ENCODE measurements at regions not wholly inside any gene's neighbourhood (a gene's known extent, or its start where the extent isn't known, plus 50 kb on each side); places are given as distances from the start of the nearest gene placed in this dataset.
A peak's percentile ranks its signal among the peaks of the same experiment; 100 is the strongest.

GRCh38 chr13:39253774-39254173 lies 215.5 kb downstream of the NHLRC3 start:
- H3K14ac ChIP-seq (ENCODE audit: low read length in 2 of 2): no peak overlapping the region
- H3K23ac ChIP-seq (ENCODE audit: low read length in 2 of 2): no peak overlapping the region
- no peak overlapping the region for H3K9ac ChIP-seq (ENCODE audit: low read length)
- H3K4me2 ChIP-seq (ENCODE audit: low read length, poor library complexity, severe bottlenecking): no peak overlapping the region
- no peak overlapping the region for H2BK12ac ChIP-seq (ENCODE audit: low read length in 2 of 2)
- H2BK15ac ChIP-seq (ENCODE audit: low read depth, poor library complexity, severe bottlenecking): no peak overlapping the region
- H2BK5ac ChIP-seq (ENCODE audit: low read depth, low read length, poor library complexity, severe bottlenecking): no peak overlapping the region
- no peak overlapping the region for H2AK5ac ChIP-seq (ENCODE audit: low read length, severe bottlenecking)
- H4K8ac ChIP-seq (ENCODE audit: low read length): no peak overlapping the region
- no peak overlapping the region for H3K27ac ChIP-seq (ENCODE audit: low read length, poor library complexity, severe bottlenecking)
- H2AFZ ChIP-seq (ENCODE audit: low read depth, low read length): no peak overlapping the region
- no peaks in the 10 kb centered on the region for H3K4me1 ChIP-seq (ENCODE audit: control insufficient read depth, insufficient read depth, low read depth, low read length)
- no peak overlapping the region for H3K4me3 ChIP-seq (ENCODE audit: insufficient read depth in 1 of 2, low read depth in 1 of 2, low read length in 2 of 2)
- no peak for DNase-seq
- H3K9me3 ChIP-seq (ENCODE audit: control insufficient read depth, low read length): no peaks in the 10 kb centered on the region
- no peaks in the 10 kb centered on the region for H3K27me3 ChIP-seq (ENCODE audit: control insufficient read depth in 1 of 2, insufficient read depth in 1 of 2, low read length in 2 of 2)
- H3K79me1 ChIP-seq (replicated peaks; ENCODE audit: low read length, poor library complexity, severe bottlenecking): no peaks in the 10 kb centered on the region
- no peak overlapping the region for H4K91ac ChIP-seq (ENCODE audit: low read length)
- no peaks in the 10 kb centered on the region for H3K36me3 ChIP-seq (ENCODE audit: control insufficient read depth in 1 of 2, insufficient read depth in 2 of 2, low read depth in 1 of 2, low read length in 2 of 2)
- no peak overlapping the region for H2BK120ac ChIP-seq (ENCODE audit: low read depth, low read length)
- H3K18ac ChIP-seq (ENCODE audit: low read depth in 1 of 2, low read length in 2 of 2): no peak overlapping the region
- WGBS: 57% methylated on average over 2 of the region's 3 CpGs
- H3K4ac ChIP-seq (ENCODE audit: low read depth in 1 of 2, low read length in 2 of 2): no peak overlapping the region

- no peaks in the 10 kb centered on the region for H3K79me1 ChIP-seq (replicated peaks; ENCODE audit: low read length, poor library complexity, severe bottlenecking)
- H3K27ac ChIP-seq (ENCODE audit: low read length, poor library complexity, severe bottlenecking): no peak overlapping the region
- H2BK12ac ChIP-seq (ENCODE audit: low read length in 2 of 2): no peak overlapping the region
- H3K9ac ChIP-seq (ENCODE audit: low read length): no peak overlapping the region
- H3K4me1 ChIP-seq (ENCODE audit: control insufficient read depth, insufficient read depth, low read depth, low read length): no peaks in the 10 kb centered on the region
- no peak overlapping the region for H4K8ac ChIP-seq (ENCODE audit: low read length)
- H3K27me3 ChIP-seq (ENCODE audit: control insufficient read depth in 1 of 2, insufficient read depth in 1 of 2, low read length in 2 of 2): no peaks in the 10 kb centered on the region
- DNase-seq: no peak
- no peak overlapping the region for H2BK15ac ChIP-seq (ENCODE audit: low read depth, poor library complexity, severe bottlenecking)
- H2AK5ac ChIP-seq (ENCODE audit: low read length, severe bottlenecking): no peak overlapping the region
- H3K4me2 ChIP-seq (ENCODE audit: low read length, poor library complexity, severe bottlenecking): no peak overlapping the region
- H2BK5ac ChIP-seq (ENCODE audit: low read depth, low read length, poor library complexity, severe bottlenecking): no peak overlapping the region
- no peak overlapping the region for H3K18ac ChIP-seq (ENCODE audit: low read depth in 1 of 2, low read length in 2 of 2)
- no peak overlapping the region for H4K91ac ChIP-seq (ENCODE audit: low read length)
- H3K9me3 ChIP-seq (ENCODE audit: control insufficient read depth, low read length): no peaks in the 10 kb centered on the region
- H2BK120ac ChIP-seq (ENCODE audit: low read depth, low read length): no peak overlapping the region
- H3K36me3 ChIP-seq (ENCODE audit: control insufficient read depth in 1 of 2, insufficient read depth in 2 of 2, low read depth in 1 of 2, low read length in 2 of 2): no peaks in the 10 kb centered on the region
- H3K4ac ChIP-seq (ENCODE audit: low read depth in 1 of 2, low read length in 2 of 2): no peak overlapping the region
- no peak overlapping the region for H3K23ac ChIP-seq (ENCODE audit: low read length in 2 of 2)
- H3K4me3 ChIP-seq (ENCODE audit: insufficient read depth in 1 of 2, low read depth in 1 of 2, low read length in 2 of 2): no peak overlapping the region
- H3K14ac ChIP-seq (ENCODE audit: low read length in 2 of 2): no peak overlapping the region
- 77% methylated on average over 5 of the region's 5 CpGs for WGBS
- no peak overlapping the region for H2AFZ ChIP-seq (ENCODE audit: low read depth, low read length)
Observed at GRCh38 chr13:39254601-39255000, 216.3 kb downstream of the NHLRC3 start.

DNA sequence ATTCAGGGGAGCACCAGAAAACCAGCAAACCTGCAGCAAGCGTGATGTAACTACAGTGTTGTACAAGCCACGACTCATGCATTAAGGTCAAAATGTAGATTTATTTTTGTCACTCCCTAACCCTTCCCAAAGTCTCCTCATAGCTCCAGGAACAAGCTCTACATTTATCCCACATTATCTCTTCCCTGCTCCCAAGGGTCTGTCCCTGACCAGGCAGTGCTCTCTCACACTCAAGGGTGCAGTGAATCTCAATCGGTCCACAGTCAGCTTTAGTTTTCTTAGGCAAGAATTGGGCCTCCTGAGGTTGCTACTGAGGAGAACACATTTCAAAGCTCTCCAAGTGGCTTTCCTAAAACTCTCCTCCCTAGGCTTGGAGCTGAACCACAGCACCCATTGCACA lies 219.4 kb downstream of the NHLRC3 start:
- Histone ChIP-seq H4K91ac (ENCODE audit: low read length) (no peak overlapping the region), H3K14ac (ENCODE audit: low read length in 2 of 2) (no peak overlapping the region), H2AK5ac (ENCODE audit: low read length, severe bottlenecking) (no peak overlapping the region), H3K4ac (ENCODE audit: low read depth in 1 of 2, low read length in 2 of 2) (no peak overlapping the region), H3K9ac (ENCODE audit: low read length) (no peak overlapping the region), H2BK5ac (ENCODE audit: low read depth, low read length, poor library complexity, severe bottlenecking) (no peak overlapping the region), H3K4me2 (ENCODE audit: low read length, poor library complexity, severe bottlenecking) (no peak overlapping the region), H4K8ac (ENCODE audit: low read length) (no peak overlapping the region), H3K4me1 (ENCODE audit: control insufficient read depth, insufficient read depth, low read depth, low read length) (no peaks in the 10 kb centered on the region), H2BK15ac (ENCODE audit: low read depth, poor library complexity, severe bottlenecking) (no peak overlapping the region), H3K18ac (ENCODE audit: low read depth in 1 of 2, low read length in 2 of 2) (no peak overlapping the region), H3K36me3 (ENCODE audit: control insufficient read depth in 1 of 2, insufficient read depth in 2 of 2, low read depth in 1 of 2, low read length in 2 of 2) (no peaks in the 10 kb centered on the region), H2BK120ac (ENCODE audit: low read depth, low read length) (no peak overlapping the region), H2BK12ac (ENCODE audit: low read length in 2 of 2) (no peak overlapping the region), H2AFZ (ENCODE audit: low read depth, low read length) (no peak overlapping the region), H3K9me3 (ENCODE audit: control insufficient read depth, low read length) (no peaks in the 10 kb centered on the region), H3K23ac (ENCODE audit: low read length in 2 of 2) (no peak overlapping the region), H3K79me1 (replicated peaks; ENCODE audit: low read length, poor library complexity, severe bottlenecking) (no peaks in the 10 kb centered on the region), H3K4me3 (ENCODE audit: insufficient read depth in 1 of 2, low read depth in 1 of 2, low read length in 2 of 2) (no peak overlapping the region), H3K27ac (ENCODE audit: low read length, poor library complexity, severe bottlenecking) (no peak overlapping the region), H3K27me3 (ENCODE audit: control insufficient read depth in 1 of 2, insufficient read depth in 1 of 2, low read length in 2 of 2) (no peaks in the 10 kb centered on the region)
- DNase-seq: no peak
- 90% methylated on average over 3 of the region's 3 CpGs for WGBS

GRCh38 chr13:39259371-39260140 lies 221.3 kb downstream of the NHLRC3 start:
- Histone ChIP-seq H3K23ac (ENCODE audit: low read length in 2 of 2) (no peak overlapping the region), H3K79me1 (replicated peaks; ENCODE audit: low read length, poor library complexity, severe bottlenecking) (no peaks in the 10 kb centered on the region), H3K4me1 (ENCODE audit: control insufficient read depth, insufficient read depth, low read depth, low read length) (no peaks in the 10 kb centered on the region), H4K91ac (ENCODE audit: low read length) (no peak overlapping the region), H2BK5ac (ENCODE audit: low read depth, low read length, poor library complexity, severe bottlenecking) (no peak overlapping the region), H3K4ac (ENCODE audit: low read depth in 1 of 2, low read length in 2 of 2) (peak overlapping the region in 1 of 2 experiments; percentile 62), H4K8ac (ENCODE audit: low read length) (no peak overlapping the region), H2BK15ac (ENCODE audit: low read depth, poor library complexity, severe bottlenecking) (no peak overlapping the region), H2AFZ (ENCODE audit: low read depth, low read length) (no peak overlapping the region), H2BK120ac (ENCODE audit: low read depth, low read length) (no peak overlapping the region), H3K14ac (ENCODE audit: low read length in 2 of 2) (peak overlapping the region in 1 of 2 experiments; percentile 49), H3K9me3 (ENCODE audit: control insufficient read depth, low read length) (no peaks in the 10 kb centered on the region), H3K4me2 (ENCODE audit: low read length, poor library complexity, severe bottlenecking) (no peak overlapping the region), H3K4me3 (ENCODE audit: insufficient read depth in 1 of 2, low read depth in 1 of 2, low read length in 2 of 2) (no peak overlapping the region), H2BK12ac (ENCODE audit: low read length in 2 of 2) (peak overlapping the region in 1 of 2 experiments; percentile 42), H3K9ac (ENCODE audit: low read length) (no peak overlapping the region), H3K36me3 (ENCODE audit: control insufficient read depth in 1 of 2, insufficient read depth in 2 of 2, low read depth in 1 of 2, low read length in 2 of 2) (no peaks in the 10 kb centered on the region), H2AK5ac (ENCODE audit: low read length, severe bottlenecking) (no peak overlapping the region), H3K27ac (ENCODE audit: low read length, poor library complexity, severe bottlenecking) (no peak overlapping the region), H3K18ac (ENCODE audit: low read depth in 1 of 2, low read length in 2 of 2) (peak overlapping the region; percentile 32 to 45), H3K27me3 (ENCODE audit: control insufficient read depth in 1 of 2, insufficient read depth in 1 of 2, low read length in 2 of 2) (no peaks in the 10 kb centered on the region)
- peak; percentile 46 for DNase-seq
- 5% methylated on average over 2 of the region's 2 CpGs for WGBS
